ENCODE measurements at regions not wholly inside any gene's neighbourhood (a gene's known extent, or its start where the extent isn't known, plus 50 kb on each side); places are given as distances from the start of the nearest gene placed in this dataset.

DNA sequence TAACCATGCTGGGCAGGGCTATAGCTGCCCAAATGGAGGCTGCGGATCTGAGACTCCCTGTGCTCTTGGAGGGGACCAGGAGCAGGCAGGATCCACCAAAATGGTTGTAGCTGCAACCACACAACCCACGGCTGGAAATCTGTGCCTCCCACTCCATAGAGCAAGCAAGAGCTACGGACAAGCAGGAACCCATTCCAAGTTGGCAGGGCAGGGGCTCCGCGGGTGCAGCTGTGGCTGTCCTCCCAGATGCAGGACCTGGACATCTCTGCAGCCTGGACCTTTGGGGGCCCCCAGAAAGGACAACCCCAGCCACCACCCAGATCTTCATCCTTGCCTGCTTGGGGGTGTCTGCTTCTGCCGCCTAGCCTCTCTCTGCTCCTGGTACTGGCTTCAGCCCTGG is 154.1 kb upstream of the TRAM1L1 start:
- no peak for DNase-seq (ENCODE audit: low read depth in 1 of 2, low spot score in 1 of 2)
- no peak for TF ChIP-seq JUND (IDR thresholded peaks at IDR 0.05; ENCODE audit: low read depth)
- in situ Hi-C loops (cut with HindIII; ENCODE audit: low pct_unique_long_range_greater_than_20kb, low sequenced_read_pairs): no loop called here

GRCh38 chr4:117249333-117249732 is 164.0 kb upstream of the TRAM1L1 start:
- in situ Hi-C loops (cut with HindIII; ENCODE audit: low pct_unique_long_range_greater_than_20kb, low sequenced_read_pairs): no loop called here
- no peak for DNase-seq (ENCODE audit: low read depth in 1 of 2, low spot score in 1 of 2)
- no peak for TF ChIP-seq JUND (IDR thresholded peaks at IDR 0.05; ENCODE audit: low read depth)

- no peak for TF ChIP-seq JUND (IDR thresholded peaks at IDR 0.05; ENCODE audit: low read depth)
- DNase-seq (ENCODE audit: low read depth in 1 of 2, low spot score in 1 of 2): no peak
- in situ Hi-C loops (cut with HindIII; ENCODE audit: low pct_unique_long_range_greater_than_20kb, low sequenced_read_pairs): no loop called here
These were observed 178.7 kb upstream of the TRAM1L1 start for GRCh38 chr4:117264072-117264471.

DNA sequence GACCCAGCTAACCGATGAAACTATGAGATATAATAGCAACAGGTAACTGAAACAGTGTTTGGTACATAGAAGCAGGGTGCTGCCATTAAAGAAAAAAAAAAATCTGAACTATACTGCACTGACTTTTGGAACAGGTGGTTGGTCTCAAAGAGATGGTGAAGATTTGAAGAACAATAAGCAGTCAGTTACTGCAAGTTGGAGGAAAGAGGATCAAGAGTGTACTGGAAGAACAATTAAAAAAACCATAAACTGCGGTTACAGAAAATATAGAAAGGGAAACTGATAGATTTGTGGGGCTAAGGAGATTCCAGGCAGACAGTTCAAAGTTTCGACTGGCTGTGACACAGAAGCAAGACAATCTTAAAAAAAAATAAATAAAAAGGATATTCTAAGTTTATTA is 181.9 kb upstream of the TRAM1L1 start:
- TF ChIP-seq JUND (IDR thresholded peaks at IDR 0.05; ENCODE audit: low read depth): no peak
- in situ Hi-C loops (cut with HindIII; ENCODE audit: low pct_unique_long_range_greater_than_20kb, low sequenced_read_pairs): no loop called here
- DNase-seq (ENCODE audit: low read depth in 1 of 2, low spot score in 1 of 2): no peak

GRCh38 chr4:117284736-117285135 is 199.4 kb upstream of the TRAM1L1 start:
- no peak for TF ChIP-seq JUND (IDR thresholded peaks at IDR 0.05; ENCODE audit: low read depth)
- no peak for DNase-seq (ENCODE audit: low read depth in 1 of 2, low spot score in 1 of 2)
- in situ Hi-C loops (cut with HindIII; ENCODE audit: low pct_unique_long_range_greater_than_20kb, low sequenced_read_pairs): no loop called here

DNA sequence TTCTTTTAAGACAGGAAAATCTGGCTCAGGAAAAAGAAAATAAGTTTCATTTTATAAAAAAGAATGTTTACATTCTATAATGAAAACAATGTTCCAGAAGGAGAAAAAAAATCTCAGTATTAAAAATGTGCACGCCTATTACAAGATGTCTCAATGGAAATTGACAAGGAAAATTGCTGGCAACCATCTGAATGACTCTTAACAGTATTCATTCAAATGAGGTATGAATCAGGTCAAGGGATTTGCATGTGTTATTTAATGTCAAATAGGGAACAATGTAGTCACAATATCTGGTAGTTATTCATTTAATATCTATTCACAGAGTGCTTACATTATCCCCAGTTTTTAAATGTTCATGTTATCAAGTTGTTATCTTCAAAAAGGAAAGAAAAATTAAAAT is 208.4 kb upstream of the TRAM1L1 start:
- in situ Hi-C loops (cut with HindIII; ENCODE audit: low pct_unique_long_range_greater_than_20kb, low sequenced_read_pairs): no loop called here
- TF ChIP-seq JUND (IDR thresholded peaks at IDR 0.05; ENCODE audit: low read depth): no peak
- no peak for DNase-seq (ENCODE audit: low read depth in 1 of 2, low spot score in 1 of 2)

DNA sequence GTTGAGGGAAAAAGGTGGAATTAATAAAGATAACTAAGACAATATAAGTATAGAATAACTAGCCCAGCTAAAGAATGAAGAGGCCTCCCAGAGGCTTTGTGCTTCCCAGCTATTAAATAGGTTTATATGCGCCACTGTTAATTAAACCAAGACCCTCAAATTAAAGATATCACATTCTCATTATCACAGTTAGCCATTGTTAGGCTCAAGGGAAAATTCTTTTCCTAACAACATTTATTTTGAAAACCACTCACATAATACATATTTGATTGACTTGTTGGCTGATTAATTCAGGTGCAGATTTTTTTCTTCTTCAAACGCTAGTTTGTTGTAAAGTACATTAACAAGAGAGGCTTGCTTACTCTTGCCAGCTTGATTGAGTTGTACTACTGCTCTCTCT is 216.8 kb upstream of the TRAM1L1 start:
- no peak for TF ChIP-seq JUND (IDR thresholded peaks at IDR 0.05; ENCODE audit: low read depth)
- DNase-seq (ENCODE audit: low read depth in 1 of 2, low spot score in 1 of 2): no peak
- in situ Hi-C loops (cut with HindIII; ENCODE audit: low pct_unique_long_range_greater_than_20kb, low sequenced_read_pairs): no loop called here

DNA sequence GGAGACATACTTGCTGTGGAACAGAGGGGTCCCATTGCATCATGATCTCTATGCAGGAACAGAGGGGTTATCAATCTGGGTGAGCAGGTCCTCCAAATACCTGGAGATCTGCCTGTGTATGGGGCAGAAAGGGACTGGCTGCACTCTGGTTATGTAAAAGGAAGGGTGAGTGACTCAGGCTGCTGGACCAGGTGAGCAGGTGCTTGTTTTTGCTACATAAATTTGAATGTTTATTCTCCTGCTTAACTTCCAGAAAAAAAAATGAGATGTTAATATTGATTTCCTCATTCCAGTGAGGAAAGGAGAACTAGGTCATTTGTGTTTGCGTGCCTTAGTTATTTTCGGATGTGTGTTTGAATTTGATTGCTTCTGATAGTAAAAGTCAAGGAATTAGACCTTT is 225.8 kb upstream of the TRAM1L1 start:
- no peak for TF ChIP-seq JUND (IDR thresholded peaks at IDR 0.05; ENCODE audit: low read depth)
- in situ Hi-C loops (cut with HindIII; ENCODE audit: low pct_unique_long_range_greater_than_20kb, low sequenced_read_pairs): no loop called here
- peak; percentile 4 to 58 for DNase-seq (ENCODE audit: low read depth in 1 of 2, low spot score in 1 of 2)

DNA sequence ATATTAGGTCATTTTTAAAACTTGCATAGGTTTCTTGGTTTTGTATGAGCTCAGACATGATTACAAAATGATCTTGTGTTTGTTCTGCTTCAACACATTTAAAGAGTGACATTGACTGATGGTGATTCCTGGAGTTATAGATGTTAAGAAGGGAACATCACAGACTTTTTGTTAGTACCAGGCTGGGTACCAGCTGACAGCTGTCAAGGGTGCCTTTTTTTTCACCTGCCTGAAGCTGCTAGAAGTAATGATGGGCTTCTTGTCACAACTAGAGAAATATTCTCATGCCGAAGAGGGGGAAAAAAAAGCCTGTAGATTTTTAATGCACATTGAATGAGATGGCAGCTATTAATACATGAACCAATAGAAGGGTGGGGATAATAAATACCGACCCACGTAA is 226.6 kb upstream of the TRAM1L1 start:
- no peak for TF ChIP-seq JUND (IDR thresholded peaks at IDR 0.05; ENCODE audit: low read depth)
- in situ Hi-C loops (cut with HindIII; ENCODE audit: low pct_unique_long_range_greater_than_20kb, low sequenced_read_pairs): no loop called here
- DNase-seq (ENCODE audit: low read depth in 1 of 2, low spot score in 1 of 2): no peak

DNA sequence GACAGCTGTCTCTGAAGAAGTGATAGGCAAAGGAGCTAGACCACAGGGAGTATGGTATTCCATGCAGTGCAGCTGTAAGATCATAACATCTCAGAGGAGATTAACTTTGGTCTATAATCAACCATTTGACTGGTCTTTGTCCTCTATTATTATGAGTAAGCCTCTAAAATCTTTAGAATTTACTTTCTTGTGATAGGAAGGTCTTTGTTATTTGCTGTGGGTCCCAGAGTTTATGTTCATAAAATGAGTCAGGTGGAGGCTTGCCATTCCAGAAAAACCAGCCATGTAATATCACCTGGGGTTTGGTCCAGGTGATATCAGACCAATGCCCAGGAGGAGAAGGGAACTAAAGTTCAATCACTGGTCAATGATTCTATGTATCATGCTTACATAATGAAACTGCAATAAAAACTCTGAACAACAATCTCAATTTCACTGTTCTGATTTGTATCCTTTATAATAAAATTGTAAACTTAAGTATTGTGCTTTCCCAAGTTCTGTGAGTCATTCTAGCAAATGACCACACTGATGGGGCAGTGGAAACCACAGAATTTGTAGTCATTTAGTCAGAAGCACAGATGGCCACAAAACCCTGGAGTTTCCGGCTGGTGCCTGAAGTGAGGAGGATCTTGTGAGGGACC is 239.6 kb upstream of the TRAM1L1 start:
- DNase-seq (ENCODE audit: low read depth in 1 of 2, low spot score in 1 of 2): no peak
- in situ Hi-C loops (cut with HindIII; ENCODE audit: low pct_unique_long_range_greater_than_20kb, low sequenced_read_pairs): no loop called here
- TF ChIP-seq JUND (IDR thresholded peaks at IDR 0.05; ENCODE audit: low read depth): no peak

GRCh38 chr4:117326091-117326490 is 240.7 kb upstream of the TRAM1L1 start:
- no peak for DNase-seq (ENCODE audit: low read depth in 1 of 2, low spot score in 1 of 2)
- in situ Hi-C loops (cut with HindIII; ENCODE audit: low pct_unique_long_range_greater_than_20kb, low sequenced_read_pairs): no loop called here

GRCh38 chr4:117327491-117327890 is 242.1 kb upstream of the TRAM1L1 start:
- in situ Hi-C loops (cut with HindIII; ENCODE audit: low pct_unique_long_range_greater_than_20kb, low sequenced_read_pairs): no loop called here
- no peak for TF ChIP-seq JUND (IDR thresholded peaks at IDR 0.05; ENCODE audit: low read depth)
- DNase-seq (ENCODE audit: low read depth in 1 of 2, low spot score in 1 of 2): no peak

More at GRCh38 chr4:117326091-117326490, 240.7 kb upstream of the TRAM1L1 start:
- no peak for TF ChIP-seq JUND (IDR thresholded peaks at IDR 0.05; ENCODE audit: low read depth)

DNA sequence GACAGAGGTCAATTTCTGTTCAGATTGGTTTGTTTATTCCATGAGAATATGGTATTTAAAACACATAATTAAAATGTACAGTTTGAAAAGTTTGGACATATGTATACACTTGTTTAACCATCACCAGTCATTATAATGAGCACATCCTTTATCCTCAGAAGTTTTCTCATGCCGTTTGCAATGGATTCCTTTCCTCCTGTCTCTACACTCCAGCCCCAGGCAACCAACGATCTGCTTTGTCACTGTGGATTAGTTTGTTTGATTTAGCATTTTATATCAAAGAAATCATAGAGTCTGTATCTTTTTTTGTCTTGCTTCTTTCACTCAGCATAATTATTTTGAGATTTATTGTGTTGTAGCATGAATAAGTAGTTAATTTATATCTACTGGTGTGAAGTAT is 243.0 kb upstream of the TRAM1L1 start:
- in situ Hi-C loops (cut with HindIII; ENCODE audit: low pct_unique_long_range_greater_than_20kb, low sequenced_read_pairs): no loop called here
- TF ChIP-seq JUND (IDR thresholded peaks at IDR 0.05; ENCODE audit: low read depth): no peak
- peak in 1 of 2 experiments; percentile 25 for DNase-seq (ENCODE audit: low read depth in 1 of 2, low spot score in 1 of 2)

- in situ Hi-C loops (cut with HindIII; ENCODE audit: low pct_unique_long_range_greater_than_20kb, low sequenced_read_pairs): no loop called here
- no peak for DNase-seq (ENCODE audit: low read depth in 1 of 2, low spot score in 1 of 2)
- TF ChIP-seq JUND (IDR thresholded peaks at IDR 0.05; ENCODE audit: low read depth): no peak
These were observed 246.4 kb upstream of the TRAM1L1 start for GRCh38 chr4:117331817-117332216.
